Small intestine (tissue), 7 donors: ENCODE measurements at regions not wholly inside any gene's neighbourhood (a gene's known extent, or its start where the extent isn't known, plus 50 kb on each side); places are given as distances from the start of the nearest gene placed in this dataset.
"Not testable (repeated sequence)": the region's sequence is repeated elsewhere in the genome, so short reads cannot be mapped to it uniquely, and the experiment has no call there.

ENCODE experiments used
- DNase-seq, 2 donors: peaks; one replicate each; pipeline versions ENCODE4 v3.0.0 to v3.0.0-alpha.2; 2013
- FAIRE-seq: peaks from 2 replicates; lab custom pipeline; 2012; peaks lifted over from hg19 to GRCh38; lab: Jason Lieb, UNC
- H3K27ac ChIP-seq, 3 donors: one replicate each; pipeline ENCODE4 v1.5.1; 2013; ENCODE audit warnings: low read length in 2 of 3, mild to moderate bottlenecking in 2 of 3, control low read depth in 1 of 3, inconsistent platforms in 1 of 3, low read depth in 1 of 3, moderate library complexity in 1 of 3
- H3K27me3 ChIP-seq, 3 donors: one replicate each; pipeline ENCODE4 v1.6.1; 2013; ENCODE audit warnings: low read length in 3 of 3, inconsistent platforms in 1 of 3; ENCODE audit not compliant: control insufficient read depth in 3 of 3, insufficient read depth in 3 of 3
- H3K36me3 ChIP-seq, 3 donors: one replicate each; pipeline ENCODE4 v1.6.1; 2013; ENCODE audit warnings: low read length in 3 of 3, inconsistent platforms in 1 of 3, low read depth in 1 of 3, mild to moderate bottlenecking in 1 of 3, moderate library complexity in 1 of 3; ENCODE audit not compliant: control insufficient read depth in 3 of 3, insufficient read depth in 2 of 3
- H3K4me1 ChIP-seq, 3 donors: one replicate each; pipeline ENCODE4 v1.6.1; 2013; ENCODE audit warnings: low read length in 2 of 3, inconsistent platforms in 1 of 3, low read depth in 1 of 3, mild to moderate bottlenecking in 1 of 3, moderate library complexity in 1 of 3; ENCODE audit not compliant: control insufficient read depth in 3 of 3, insufficient read depth in 2 of 3
- H3K4me3 ChIP-seq, 3 donors: one replicate each; pipeline ENCODE4 v1.5.1; 2013; ENCODE audit warnings: low read length in 3 of 3, control low read depth in 1 of 3, inconsistent platforms in 1 of 3, low read depth in 1 of 3, mild to moderate bottlenecking in 1 of 3, moderate library complexity in 1 of 3
- H3K9me3 ChIP-seq, 2 donors: one replicate each; pipeline ENCODE4 v1.6.1; 2013; ENCODE audit warnings: low read depth in 1 of 2, low read length in 1 of 2; ENCODE audit not compliant: control insufficient read depth in 2 of 2, insufficient read depth in 1 of 2
- WGBS, 3 donors: extraction: QIAGEN DNeasy Blood & Tissue Kit; methylation state at CpG; one replicate each; pipeline ENCODE4 v1.1.7; 2013; 5-methylcytosine and 5-hydroxymethylcytosine counted together
- donor health status: healthy with polysubstance abuse.
- donor health status: control.
- donor health status: control.
- donor health status: Bipolar disorder and iron deficiency.
- donor health status: healthy.

DNA sequence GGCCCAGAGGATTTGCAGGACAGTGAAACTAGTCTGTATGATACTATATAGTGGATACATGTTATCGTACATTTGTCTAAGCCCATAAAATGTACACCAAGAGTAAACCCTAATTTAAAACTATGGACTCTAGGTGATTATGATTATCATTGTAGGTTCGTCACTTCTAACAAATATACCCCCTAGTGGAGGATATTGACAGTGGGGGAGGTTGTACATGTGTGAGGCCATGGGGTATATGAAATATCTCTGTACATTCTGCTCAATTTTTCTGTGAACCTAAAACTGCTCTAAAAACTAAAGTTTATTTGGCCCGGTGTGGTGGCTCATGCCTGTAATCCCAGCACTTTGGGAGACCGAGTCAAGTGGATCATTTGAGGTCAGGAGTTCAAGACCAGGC, 81.2 kb upstream of the CAB39 start:
- WGBS, 3 donors = 93 to 97% (median 94%) methylated on average over 4 of the region's 4 CpGs
- DNase-seq (no peak), FAIRE-seq (no peak)
- Histone ChIP-seq H3K9me3 (no peaks in the 10 kb centered on the region), H3K4me3 (no peak overlapping the region), H3K27ac (no peak overlapping the region), H3K36me3 (no peaks in the 10 kb centered on the region), H3K27me3 (no peaks in the 10 kb centered on the region), H3K4me1 (no peaks in the 10 kb centered on the region)

DNA sequence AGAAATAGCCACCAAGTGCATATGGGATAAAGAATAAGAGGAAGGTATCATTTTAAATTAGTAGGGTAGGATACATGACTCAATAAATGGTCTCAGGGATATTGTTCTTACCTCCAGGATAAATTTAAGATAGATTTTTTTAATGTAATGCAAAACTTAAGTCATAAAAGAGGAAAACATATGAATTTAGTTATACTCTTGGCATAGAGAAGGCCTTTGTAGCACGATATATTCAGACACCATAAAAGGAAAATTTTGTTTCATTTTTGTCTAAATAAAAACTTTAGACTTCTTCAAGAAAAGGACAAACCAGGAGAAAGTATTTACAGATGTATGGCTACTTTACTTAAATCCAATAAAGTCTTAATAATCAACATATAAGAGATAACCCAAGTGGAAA, 78.5 kb upstream of the CAB39 start:
- DNase-seq (no peak), FAIRE-seq (no peak)
- WGBS, 3 donors = 60 to 70% (median 69%) methylated on average over 1 of the region's 1 CpG
- Histone ChIP-seq H3K4me1 (no peaks in the 10 kb centered on the region), H3K9me3 (no peaks in the 10 kb centered on the region), H3K27ac (no peak overlapping the region), H3K4me3 (no peak overlapping the region), H3K27me3 (no peaks in the 10 kb centered on the region), H3K36me3 (no peaks in the 10 kb centered on the region)

DNA sequence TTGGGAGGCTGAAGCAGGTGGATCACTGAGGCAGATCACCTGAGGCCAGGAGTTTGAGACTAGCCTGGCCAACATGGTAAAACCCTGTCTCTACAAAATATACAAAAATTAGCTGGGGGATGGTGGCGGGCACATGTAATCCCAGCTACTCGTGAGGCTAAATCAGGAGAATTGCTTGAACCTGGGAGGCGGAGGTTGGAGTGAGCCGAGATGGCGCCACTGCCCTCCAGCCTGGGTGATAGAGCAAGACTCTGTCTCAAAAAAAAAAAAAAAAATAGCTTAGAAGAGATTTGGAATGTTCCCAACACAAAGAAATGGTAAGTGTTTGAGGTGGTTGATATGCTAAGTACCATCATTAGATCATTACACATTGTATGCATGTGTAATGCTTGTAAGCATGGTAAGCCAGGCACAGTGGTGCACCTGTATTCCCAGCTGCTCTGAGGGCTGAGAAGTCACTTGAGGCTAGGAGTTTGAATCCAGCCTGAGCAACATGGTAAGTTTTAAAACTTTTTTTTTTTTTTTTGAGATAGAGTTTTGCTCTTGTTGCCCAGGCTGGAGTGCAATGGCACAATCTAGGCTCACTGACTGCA, 77.8 kb upstream of the CAB39 start:
- not testable (repeated sequence) for FAIRE-seq, H3K9me3 ChIP-seq, H3K27ac ChIP-seq, H3K4me3 ChIP-seq, H3K4me1 ChIP-seq, H3K27me3 ChIP-seq, H3K36me3 ChIP-seq, DNase-seq
- WGBS, 3 donors = 90 to 96% (median 96%) methylated on average over 5 of the region's 5 CpGs

DNA sequence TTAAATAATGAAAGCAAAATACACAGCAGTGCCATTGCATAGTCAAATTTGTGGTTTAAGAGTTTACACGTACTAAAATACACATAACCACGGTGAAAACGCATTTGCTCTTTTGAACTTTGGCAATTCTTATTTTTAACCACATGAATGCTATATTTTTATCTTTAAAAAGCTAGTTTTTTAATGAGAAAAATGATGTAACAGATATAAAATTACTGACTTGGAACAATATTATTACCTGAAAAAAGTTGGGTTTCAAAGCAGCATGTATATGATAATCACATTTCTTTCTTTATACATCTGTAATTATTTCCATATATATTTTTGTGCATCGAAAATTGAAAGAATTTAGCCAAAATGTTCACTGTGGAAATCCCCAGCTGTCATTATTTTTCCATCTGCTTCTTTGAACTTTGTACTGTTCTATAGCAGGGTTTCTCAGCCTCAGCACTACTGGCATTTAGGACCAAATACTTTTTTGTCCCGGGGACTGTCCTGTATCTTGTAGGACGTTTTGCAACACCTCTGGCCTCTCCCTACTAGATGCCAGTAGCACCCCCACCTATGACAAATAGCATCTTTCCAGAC, 75.9 kb upstream of the CAB39 start:
- Histone ChIP-seq H3K4me3 (no peak overlapping the region), H3K27ac (peak overlapping the region in 1 of 3 donors; percentile 39), H3K36me3 (no peaks in the 10 kb centered on the region), H3K9me3 (no peaks in the 10 kb centered on the region), H3K27me3 (no peaks in the 10 kb centered on the region), H3K4me1 (no peaks in the 10 kb centered on the region)
- DNase-seq (no peak), FAIRE-seq (no peak)
- WGBS, 3 donors = 30 to 37% (median 34%) methylated on average over 6 of the region's 6 CpGs

DNA sequence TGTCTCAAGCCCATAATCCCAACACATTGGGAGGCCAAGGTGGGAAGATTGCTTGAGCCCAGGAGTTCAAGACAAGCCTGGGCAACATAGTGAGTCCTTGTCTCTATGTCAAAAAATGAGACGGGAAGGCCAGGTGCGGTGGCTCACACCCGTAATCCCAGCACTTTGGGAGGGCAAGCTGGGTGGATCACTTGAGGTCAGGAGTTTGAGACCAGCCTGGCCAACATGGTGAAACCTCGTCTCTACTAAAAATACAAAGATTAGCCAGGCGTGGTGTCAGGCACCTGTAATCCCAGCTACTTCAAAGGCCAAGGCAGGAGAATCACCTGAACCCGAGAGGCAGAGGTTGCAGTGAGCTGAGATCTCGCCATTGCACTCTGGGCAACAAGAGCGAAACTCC, 75.2 kb upstream of the CAB39 start:
- 77 to 81% (median 79%) methylated on average over 8 of the region's 8 CpGs for whole genome bisulfite sequencing, 3 donors
- not testable (repeated sequence) for DNase-seq, H3K4me1 ChIP-seq, H3K9me3 ChIP-seq, H3K36me3 ChIP-seq, H3K27ac ChIP-seq, H3K27me3 ChIP-seq, H3K4me3 ChIP-seq, FAIRE-seq

DNA sequence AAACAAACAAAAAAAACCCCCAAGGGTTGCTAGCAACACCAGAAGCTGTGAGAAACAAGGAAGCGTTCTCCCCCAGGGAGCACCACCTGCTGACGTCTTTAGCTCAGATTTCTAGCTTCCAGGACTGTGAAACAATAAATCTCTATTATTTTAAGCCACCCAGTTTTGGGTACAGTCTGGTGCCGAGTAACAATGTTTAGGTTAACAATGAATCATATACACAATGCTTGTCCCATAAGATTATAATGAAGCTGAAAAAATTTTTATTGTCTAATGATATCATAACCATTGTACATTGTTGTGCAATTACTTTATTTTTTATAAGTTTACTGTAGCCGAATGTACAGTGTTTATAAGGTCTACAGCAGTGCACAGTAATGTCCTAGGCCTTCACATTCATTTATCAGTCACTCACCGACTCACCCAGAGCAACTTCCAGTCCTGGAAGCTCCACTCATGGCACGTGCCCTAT, 72.1 kb upstream of the CAB39 start:
- no peak for FAIRE-seq
- Histone ChIP-seq H3K27ac (no peak overlapping the region), H3K9me3 (no peaks in the 10 kb centered on the region), H3K4me1 (peaks cover 0 to 4% (median 0%) of the 10 kb centered on the region in 3 donors), H3K36me3 (no peaks in the 10 kb centered on the region), H3K4me3 (no peak overlapping the region), H3K27me3 (no peaks in the 10 kb centered on the region)
- DNase-seq = no peak
- WGBS, 3 donors = 75 to 82% (median 78%) methylated on average over 6 of the region's 6 CpGs

DNA sequence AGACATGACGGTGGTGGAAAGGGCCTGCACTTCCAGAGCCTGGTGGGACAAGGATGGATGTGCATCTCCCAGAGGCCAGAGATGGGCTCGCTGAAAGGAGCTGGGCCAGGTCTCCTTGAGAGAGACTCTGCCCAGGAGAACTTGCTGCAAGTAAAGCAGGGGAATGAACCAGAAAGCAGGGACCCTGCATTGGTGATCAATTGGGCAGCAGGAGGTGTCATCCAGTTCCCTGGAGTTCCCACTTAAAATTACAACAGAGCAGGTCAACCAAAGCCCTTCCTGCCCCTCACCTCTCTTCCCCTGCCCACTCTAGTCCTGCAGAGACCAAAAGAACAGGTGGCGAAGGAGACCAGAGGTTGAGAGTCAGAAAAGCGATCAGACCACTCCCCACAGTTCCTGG, 69.7 kb upstream of the CAB39 start:
- Histone ChIP-seq H3K27ac (no peak overlapping the region), H3K4me3 (no peak overlapping the region), H3K36me3 (no peaks in the 10 kb centered on the region), H3K4me1 (peaks cover 0 to 4% (median 0%) of the 10 kb centered on the region in 3 donors), H3K9me3 (no peaks in the 10 kb centered on the region), H3K27me3 (no peaks in the 10 kb centered on the region)
- FAIRE-seq (no peak), DNase-seq (no peak)
- WGBS, 3 donors = 94 to 96% (median 95%) methylated on average over 4 of the region's 4 CpGs

DNA sequence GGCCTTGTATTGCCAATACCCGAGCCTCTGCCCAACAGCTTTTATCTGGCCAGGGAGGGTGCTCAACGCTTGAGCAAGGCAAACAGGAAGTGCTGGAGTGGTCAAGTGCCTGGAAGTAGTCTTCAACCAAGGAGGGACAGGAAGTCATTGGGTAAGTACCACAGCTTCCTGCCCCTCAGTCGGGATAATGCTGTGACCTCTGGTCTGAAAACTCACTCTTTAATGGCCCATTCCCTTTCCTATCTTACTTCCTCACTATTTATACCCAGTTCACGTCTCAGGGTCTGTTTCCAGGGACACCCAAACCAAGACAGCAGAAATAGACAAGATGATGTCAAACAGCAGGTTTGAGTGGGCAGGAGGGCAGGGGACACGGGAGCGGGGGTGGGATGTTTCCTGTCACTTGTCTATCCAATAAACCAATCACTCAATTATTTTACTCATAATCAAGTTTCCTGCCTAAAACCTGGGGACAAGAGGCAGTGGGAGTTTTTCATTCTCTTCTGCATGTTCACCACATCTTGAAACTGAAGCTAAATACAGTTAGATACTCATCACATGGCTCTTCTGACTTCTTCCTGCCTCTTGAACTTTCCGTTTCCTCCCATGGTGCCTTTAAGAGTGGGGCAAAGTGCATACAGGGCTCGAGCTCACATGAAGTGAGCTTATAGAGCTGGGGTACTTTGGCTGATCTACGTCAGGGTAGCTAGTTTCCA, 68.9 kb upstream of the CAB39 start:
- Histone ChIP-seq H3K9me3 (no peaks in the 10 kb centered on the region), H3K27ac (peak overlapping the region in 1 of 3 donors; percentile 68), H3K36me3 (no peaks in the 10 kb centered on the region), H3K27me3 (no peaks in the 10 kb centered on the region), H3K4me3 (no peak overlapping the region), H3K4me1 (peaks cover 0 to 4% (median 0%) of the 10 kb centered on the region in 3 donors)
- 47 to 64% (median 54%) methylated on average over 9 of the region's 9 CpGs for WGBS, 3 donors
- DNase-seq (peak; percentile 33 to 45), FAIRE-seq (no peak)
